HCT116 (cell line): ENCODE measurements at regions not wholly inside any gene's neighbourhood (a gene's known extent, or its start where the extent isn't known, plus 50 kb on each side); places are given as distances from the start of the nearest gene placed in this dataset.

Source experiments
- ATAC-seq: fragments of 200-7000 bp; cut with Tn5 transposase; 2 replicates; pipeline ENCODE4 v1.9.1; 2020; ENCODE audit warnings: mild to moderate bottlenecking, moderate library complexity
- BruUV-seq: library from RNA; stranded (reverse); fragments of 400-500 nt; replicated peaks from 2 replicates; lab custom pipeline; 2021; lab: Mats Ljungman, UMichigan
- CTCF ChIA-PET: fragments of 300-600 bp; sonication (Branson Sonifier 250); formaldehyde crosslinking; loops from one replicate; lab custom pipeline; 2021; ENCODE audit warnings: antibody characterized with exemption; lab: Charles Lee
- POLR2A ChIA-PET: fragments of 300-600, 350-600 bp; sonication (Branson Sonifier 250); formaldehyde crosslinking; loops from one replicate; lab custom pipeline; 2021; ENCODE audit warnings: antibody characterized with exemption; lab: Charles Lee
- RAD21 ChIA-PET, 2 experiments: fragments of 300-600 bp; sonication (Branson Sonifier 250); formaldehyde crosslinking; loops; one replicate each; lab custom pipeline; 2023; ENCODE audit warnings: low total read pairs in 2 of 2; ENCODE audit not compliant: uncharacterized antibody in 2 of 2, unreplicated experiment in 2 of 2, low non-redundant PET in 1 of 2; lab: Charles Lee
- DNase-seq: peaks from one replicate; pipeline ENCODE4 v3.0.0-alpha.2; 2010; ENCODE audit warnings: low read depth, low spot score
- H2AFZ ChIP-seq: fragments of 200-600 bp; shearing (Covaris generic), sonication (generic); 2 replicates; pipeline ENCODE4 v1.6.1; 2017; ENCODE audit warnings: low read depth, mixed run types, mixed read lengths, antibody characterized with exemption, low read length; ENCODE audit not compliant: poor library complexity, severe bottlenecking
- H3K27ac ChIP-seq: 2 replicates; pipeline ENCODE4 v1.5.1; 2012; ENCODE audit warnings: low read depth, low read length
- H3K27me3 ChIP-seq: fragments of 200-600 bp; sonication (generic); 2 replicates; pipeline ENCODE4 v1.6.1; 2016; ENCODE audit warnings: mixed run types, low read length, mixed read lengths; ENCODE audit not compliant: insufficient read depth
- H3K36me3 ChIP-seq, 2 experiments: fragments of 200-500 bp in 1 of 2; fragments of 200-600 bp in 1 of 2; sonication (Bioruptor generic) in 1 of 2; sonication (generic) in 1 of 2; 2 replicates each; pipeline versions ENCODE4 v1.5.1 to v1.6.1; 2014 to 2016; ENCODE audit warnings: low read length in 2 of 2, inconsistent platforms in 1 of 2, mixed read lengths in 1 of 2, mixed run types in 1 of 2; ENCODE audit not compliant: insufficient read depth in 2 of 2, control insufficient read depth in 1 of 2
- H3K4me1 ChIP-seq, 2 experiments: fragments of 200-600 bp in 1 of 2; sonication (generic) in 1 of 2; 2 replicates each; pipeline versions ENCODE4 v1.5.1 to v1.6.1; 2012 to 2017; ENCODE audit warnings: low read length in 2 of 2, inconsistent platforms in 1 of 2, mild to moderate bottlenecking in 1 of 2, mixed read lengths in 1 of 2, mixed run types in 1 of 2, moderate library complexity in 1 of 2; ENCODE audit not compliant: insufficient read depth in 2 of 2, control insufficient read depth in 1 of 2
- H3K4me2 ChIP-seq: fragments of 200-600 bp; sonication (generic); 2 replicates; pipeline ENCODE4 v1.6.1; 2017; ENCODE audit warnings: mixed run types, low read length, mixed read lengths
- H3K4me3 ChIP-seq, 2 experiments: fragments of 200-600 bp in 1 of 2; sonication (generic) in 1 of 2; replicated peaks in 1 of 2; 2 replicates each; pipeline ENCODE4 v1.5.1; 2011 to 2016; ENCODE audit warnings: low read length in 2 of 2, control low read depth in 1 of 2, low read depth in 1 of 2, mild to moderate bottlenecking in 1 of 2, mixed read lengths in 1 of 2, mixed run types in 1 of 2
- H3K79me2 ChIP-seq: fragments of 200-600 bp; sonication (generic); 2 replicates; pipeline ENCODE4 v1.6.1; 2017; ENCODE audit warnings: mild to moderate bottlenecking, mixed run types, low read length, moderate library complexity, mixed read lengths; ENCODE audit not compliant: insufficient read depth
- H3K9ac ChIP-seq: fragments of 200-600 bp; sonication (generic); 2 replicates; pipeline ENCODE4 v1.6.1; 2016; ENCODE audit warnings: low read length, mixed read lengths
- H3K9me2 ChIP-seq: fragments of 200-600 bp; sonication (generic), shearing (Covaris generic); 2 replicates; pipeline ENCODE4 v1.6.1; 2017; ENCODE audit warnings: mixed run types, mild to moderate bottlenecking, moderate library complexity; ENCODE audit not compliant: insufficient read depth
- H3K9me3 ChIP-seq, 2 experiments: fragments of 200-500 bp in 1 of 2; fragments of 200-600 bp in 1 of 2; sonication (Bioruptor generic) in 1 of 2; sonication (generic) in 1 of 2; 2 replicates each; pipeline ENCODE4 v1.6.1; 2014 to 2017; ENCODE audit warnings: low read length in 2 of 2, mixed read lengths in 2 of 2, inconsistent platforms in 1 of 2, low read depth in 1 of 2, mild to moderate bottlenecking in 1 of 2, mixed run types in 1 of 2, moderate library complexity in 1 of 2; ENCODE audit not compliant: control insufficient read depth in 1 of 2, insufficient read depth in 1 of 2
- H4K20me1 ChIP-seq: fragments of 200-600 bp; sonication (generic), shearing (Covaris generic); 2 replicates; pipeline ENCODE4 v1.6.1; 2017; ENCODE audit warnings: mixed run types, mild to moderate bottlenecking, moderate library complexity; ENCODE audit not compliant: insufficient read depth
- EGR1 ChIP-seq: IDR thresholded peaks from 2 replicates; pipeline ENCODE4 v1.6.1; 2012; ENCODE audit warnings: low read depth
- POLR2AphosphoS5 ChIP-seq: IDR thresholded peaks from 2 replicates; pipeline ENCODE4 v1.6.1; 2011; ENCODE audit warnings: mild to moderate bottlenecking, low read depth, low read length, moderate library complexity
- SRF ChIP-seq: IDR thresholded peaks from 2 replicates; pipeline ENCODE4 v1.6.1; 2012; ENCODE audit warnings: low read depth
- ZNF274 ChIP-seq: fragments of 200-500 bp; sonication (Bioruptor generic); IDR thresholded peaks from 2 replicates; pipeline ENCODE4 v1.6.1; 2014; ENCODE audit warnings: mild to moderate bottlenecking, low read depth, low read length, inconsistent platforms
- intact Hi-C: fragments of 100-400 bp; cut with micrococcal nuclease; formaldehyde crosslinking; loops from 2 replicates; pipeline ENCODE4 v1.10.0; 2022
- TF ChIP-seq, protein P1 (sequence below): IDR thresholded peaks from 2 replicates; pipeline ENCODE4 v1.6.1; 2012; ENCODE audit warnings: low read depth
- TF ChIP-seq, protein P2 (sequence below): IDR thresholded peaks from 2 replicates; pipeline ENCODE4 v1.6.1; 2011; ENCODE audit warnings: mild to moderate bottlenecking, low read length, moderate library complexity; ENCODE audit not compliant: insufficient replicate concordance; ENCODE audit errors: extremely low read depth

DNA sequence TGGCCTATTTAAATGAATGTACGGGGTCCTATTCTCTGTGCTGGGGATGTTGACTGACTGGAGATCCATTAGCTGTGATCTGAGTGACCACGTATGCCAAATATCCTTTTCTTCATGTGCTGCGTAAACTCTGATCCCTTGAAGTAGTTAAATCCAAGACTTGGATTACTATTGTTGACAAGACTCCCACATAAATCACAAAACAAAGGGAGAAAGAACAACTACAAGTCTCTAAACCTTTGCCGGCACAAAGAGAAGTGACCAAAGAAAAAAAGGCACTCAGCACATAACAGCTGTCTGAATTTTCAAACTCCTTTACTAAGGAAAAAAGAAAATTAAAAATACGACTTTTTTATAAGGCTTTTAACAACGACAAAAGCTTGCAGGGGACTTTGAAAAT lies 559.9 kb upstream of the CDH8 start:
- Histone ChIP-seq H3K79me2 (no peaks in the 10 kb centered on the region), H4K20me1 (no peaks in the 10 kb centered on the region), H3K27me3 (no peaks in the 10 kb centered on the region), H3K9me3 (peaks cover 0 to 19% of the 10 kb centered on the region in 2 experiments; a peak in 2 of 4 replicates), H3K36me3 (no peaks in the 10 kb centered on the region), H2AFZ (no peak overlapping the region), H3K4me1 (no peaks in the 10 kb centered on the region), H3K4me3 (no peak overlapping the region), H3K27ac (no peak overlapping the region), H3K4me2 (no peak overlapping the region), H3K9ac (no peak overlapping the region), H3K9me2 (no peaks in the 10 kb centered on the region)
- ChIA-PET POLR2A (no interaction called here), RAD21 (no interaction called here), CTCF (no interaction called here)
- intact Hi-C loops, result no loop called here
- BruUV-seq, result no TSS peak
- TF ChIP-seq, protein P1, sequence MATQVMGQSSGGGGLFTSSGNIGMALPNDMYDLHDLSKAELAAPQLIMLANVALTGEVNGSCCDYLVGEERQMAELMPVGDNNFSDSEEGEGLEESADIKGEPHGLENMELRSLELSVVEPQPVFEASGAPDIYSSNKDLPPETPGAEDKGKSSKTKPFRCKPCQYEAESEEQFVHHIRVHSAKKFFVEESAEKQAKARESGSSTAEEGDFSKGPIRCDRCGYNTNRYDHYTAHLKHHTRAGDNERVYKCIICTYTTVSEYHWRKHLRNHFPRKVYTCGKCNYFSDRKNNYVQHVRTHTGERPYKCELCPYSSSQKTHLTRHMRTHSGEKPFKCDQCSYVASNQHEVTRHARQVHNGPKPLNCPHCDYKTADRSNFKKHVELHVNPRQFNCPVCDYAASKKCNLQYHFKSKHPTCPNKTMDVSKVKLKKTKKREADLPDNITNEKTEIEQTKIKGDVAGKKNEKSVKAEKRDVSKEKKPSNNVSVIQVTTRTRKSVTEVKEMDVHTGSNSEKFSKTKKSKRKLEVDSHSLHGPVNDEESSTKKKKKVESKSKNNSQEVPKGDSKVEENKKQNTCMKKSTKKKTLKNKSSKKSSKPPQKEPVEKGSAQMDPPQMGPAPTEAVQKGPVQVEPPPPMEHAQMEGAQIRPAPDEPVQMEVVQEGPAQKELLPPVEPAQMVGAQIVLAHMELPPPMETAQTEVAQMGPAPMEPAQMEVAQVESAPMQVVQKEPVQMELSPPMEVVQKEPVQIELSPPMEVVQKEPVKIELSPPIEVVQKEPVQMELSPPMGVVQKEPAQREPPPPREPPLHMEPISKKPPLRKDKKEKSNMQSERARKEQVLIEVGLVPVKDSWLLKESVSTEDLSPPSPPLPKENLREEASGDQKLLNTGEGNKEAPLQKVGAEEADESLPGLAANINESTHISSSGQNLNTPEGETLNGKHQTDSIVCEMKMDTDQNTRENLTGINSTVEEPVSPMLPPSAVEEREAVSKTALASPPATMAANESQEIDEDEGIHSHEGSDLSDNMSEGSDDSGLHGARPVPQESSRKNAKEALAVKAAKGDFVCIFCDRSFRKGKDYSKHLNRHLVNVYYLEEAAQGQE, result no peak
- TF ChIP-seq EGR1 (no peak), POLR2AphosphoS5 (no peak), SRF (no peak), ZNF274 (no peak)
- TF ChIP-seq, protein P2, sequence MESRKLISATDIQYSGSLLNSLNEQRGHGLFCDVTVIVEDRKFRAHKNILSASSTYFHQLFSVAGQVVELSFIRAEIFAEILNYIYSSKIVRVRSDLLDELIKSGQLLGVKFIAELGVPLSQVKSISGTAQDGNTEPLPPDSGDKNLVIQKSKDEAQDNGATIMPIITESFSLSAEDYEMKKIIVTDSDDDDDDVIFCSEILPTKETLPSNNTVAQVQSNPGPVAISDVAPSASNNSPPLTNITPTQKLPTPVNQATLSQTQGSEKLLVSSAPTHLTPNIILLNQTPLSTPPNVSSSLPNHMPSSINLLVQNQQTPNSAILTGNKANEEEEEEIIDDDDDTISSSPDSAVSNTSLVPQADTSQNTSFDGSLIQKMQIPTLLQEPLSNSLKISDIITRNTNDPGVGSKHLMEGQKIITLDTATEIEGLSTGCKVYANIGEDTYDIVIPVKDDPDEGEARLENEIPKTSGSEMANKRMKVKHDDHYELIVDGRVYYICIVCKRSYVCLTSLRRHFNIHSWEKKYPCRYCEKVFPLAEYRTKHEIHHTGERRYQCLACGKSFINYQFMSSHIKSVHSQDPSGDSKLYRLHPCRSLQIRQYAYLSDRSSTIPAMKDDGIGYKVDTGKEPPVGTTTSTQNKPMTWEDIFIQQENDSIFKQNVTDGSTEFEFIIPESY, result no peak
- DNase-seq (no peak), ATAC-seq (no peak)
